Frontal cortex (tissue), 3 donors: ENCODE measurements at regions not wholly inside any gene's neighbourhood (a gene's known extent, or its start where the extent isn't known, plus 50 kb on each side); places are given as distances from the start of the nearest gene placed in this dataset.
"Not testable (repeated sequence)": the region's sequence is repeated elsewhere in the genome, so short reads cannot be mapped to it uniquely, and the experiment has no call there.

ENCODE experiments used
- DNase-seq, 2 donors: peaks; one replicate each; pipeline ENCODE4 v3.0.0; 2012; ENCODE audit warnings: low spot score in 2 of 2
- FAIRE-seq: peaks from 2 replicates; lab custom pipeline; 2012; peaks lifted over from hg19 to GRCh38; lab: Jason Lieb, UNC
- donor health status: control.
- donor health status: control.
- donor health status: control.

DNA sequence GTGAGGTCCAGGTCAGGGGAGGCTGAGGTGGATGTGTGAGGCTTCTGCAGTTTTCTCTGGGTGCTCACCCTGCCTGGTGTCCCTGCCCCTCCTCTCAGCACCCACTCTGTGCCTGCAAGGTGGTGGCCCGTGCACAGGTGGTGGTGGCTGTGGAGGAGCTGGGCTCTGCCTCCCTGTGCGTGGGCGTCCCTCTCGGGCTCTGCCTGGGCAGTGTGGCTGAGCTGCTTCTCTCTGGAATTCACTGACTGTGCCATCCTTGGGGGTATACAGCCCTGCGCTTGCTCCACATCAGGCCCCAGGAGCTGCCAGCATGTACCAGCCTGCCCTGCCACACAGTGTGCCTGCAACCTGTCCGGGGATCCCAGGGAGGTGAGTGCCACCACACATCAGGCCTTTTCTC, 369.8 kb downstream of the TMEM121 start:
- not testable (repeated sequence) for DNase-seq, FAIRE-seq

GRCh38 chr14:105896961-105897724, 370.8 kb downstream of the TMEM121 start:
- FAIRE-seq, DNase-seq: not testable (repeated sequence)

- FAIRE-seq: no peak
Observed at GRCh38 chr14:105897725-105898113, 371.3 kb downstream of the TMEM121 start.

DNA sequence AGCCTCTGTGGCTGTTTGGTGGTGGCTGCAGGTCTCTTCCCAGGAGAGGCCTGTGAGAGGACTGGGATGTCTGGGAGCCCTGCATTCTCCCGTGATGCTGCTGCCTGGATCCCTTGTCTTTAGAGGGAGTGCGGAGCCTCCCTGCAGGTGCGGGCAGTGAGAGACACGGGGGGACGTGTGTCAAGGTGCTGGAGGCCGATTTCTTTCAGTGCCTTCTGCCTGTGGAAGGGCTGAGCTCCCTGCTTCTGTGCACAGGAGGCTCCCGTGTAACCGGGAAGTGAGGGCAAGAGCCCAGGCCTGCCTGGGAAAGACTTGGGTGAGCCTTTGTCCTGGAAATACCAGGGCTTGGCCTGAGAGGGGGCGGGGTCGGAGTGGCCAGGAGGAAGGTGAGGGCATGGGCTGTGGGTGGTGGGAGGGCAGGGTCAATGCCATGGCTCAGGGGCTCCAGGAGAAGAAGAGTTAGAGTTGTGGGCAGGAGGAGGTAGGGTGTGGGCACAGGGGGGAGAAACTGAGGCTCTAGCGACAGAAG, 372.2 kb downstream of the TMEM121 start:
- no peak for DNase-seq
- FAIRE-seq: no peak

More at GRCh38 chr14:105897725-105898113, 371.3 kb downstream of the TMEM121 start:
- DNase-seq: no peak

DNA sequence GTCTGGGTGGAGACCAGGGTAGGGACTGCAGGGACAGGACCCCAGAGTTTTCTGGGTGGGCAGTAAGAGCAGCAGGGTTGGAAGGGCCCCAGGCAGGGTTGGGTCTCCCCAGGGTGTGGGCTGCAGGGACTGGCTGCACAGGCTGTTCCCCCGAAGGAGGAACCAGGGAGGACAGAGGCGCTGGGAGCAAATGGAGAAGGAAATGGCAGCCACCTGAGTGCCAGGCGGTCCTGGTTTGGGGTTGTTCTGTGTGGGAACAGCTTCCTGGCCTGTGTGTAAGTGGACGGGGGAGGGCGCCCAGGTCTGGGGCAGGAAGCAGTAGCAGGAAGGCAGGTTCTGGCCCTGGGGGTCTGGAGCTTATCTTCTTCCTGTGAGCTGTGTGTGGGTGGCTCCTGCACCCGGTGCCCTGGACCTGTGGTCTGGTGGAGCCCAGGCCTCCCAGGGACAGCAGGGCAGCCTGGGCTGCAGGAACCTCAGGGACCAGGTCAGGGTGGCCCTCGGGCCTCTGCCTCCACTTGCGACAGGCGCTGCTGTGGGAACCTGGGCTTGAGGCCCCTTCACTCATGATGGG, 372.8 kb downstream of the TMEM121 start:
- FAIRE-seq (no peak), DNase-seq (no peak)

GRCh38 chr14:105899657-105900397, 373.4 kb downstream of the TMEM121 start:
- DNase-seq: no peak
- FAIRE-seq: no peak

GRCh38 chr14:105900398-105901160, 374.2 kb downstream of the TMEM121 start:
- DNase-seq (no peak), FAIRE-seq (no peak)

- no peak for DNase-seq
- no peak for FAIRE-seq
Observed at GRCh38 chr14:105901226-105901625, 374.8 kb downstream of the TMEM121 start.

DNA sequence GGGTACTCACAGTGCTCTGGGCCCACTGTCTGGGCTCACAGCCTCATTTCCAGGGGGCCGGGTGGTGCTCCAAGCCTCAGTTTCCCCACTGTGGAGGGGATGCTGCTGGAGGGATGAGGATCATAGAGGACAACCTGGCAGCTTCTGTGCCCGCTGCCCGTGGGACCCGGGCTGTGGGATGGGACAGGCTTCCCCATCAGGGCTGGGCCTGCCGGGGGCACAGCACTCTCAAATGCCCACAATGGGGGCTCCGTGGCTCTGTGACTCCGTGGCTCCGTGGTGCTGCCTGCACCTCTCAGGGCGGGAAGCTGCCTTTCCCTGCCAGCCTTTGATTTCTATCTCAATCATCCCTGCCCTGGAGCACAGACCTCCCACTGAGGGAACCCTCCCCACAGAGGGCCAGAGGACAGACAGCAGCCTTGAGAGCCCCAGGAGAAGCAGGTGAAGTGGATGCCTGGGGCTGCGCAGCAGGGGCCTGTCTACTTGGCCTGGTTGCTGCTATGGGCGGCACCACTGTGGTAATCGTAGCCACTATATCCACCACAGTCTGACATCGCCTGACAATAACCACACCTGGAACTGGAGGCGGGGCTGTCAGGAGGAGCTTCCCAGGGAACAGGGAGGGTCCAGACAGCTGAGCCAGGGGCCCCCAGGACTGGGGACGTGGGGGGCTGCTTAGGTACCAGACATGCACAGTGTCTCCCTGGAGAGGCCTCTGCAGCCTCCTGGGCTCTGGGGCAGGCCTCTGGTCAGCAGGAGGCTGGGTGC, 375.9 kb downstream of the TMEM121 start:
- no peak for FAIRE-seq
- DNase-seq: no peak

- not testable (repeated sequence) for DNase-seq, FAIRE-seq
Observed at GRCh38 chr14:105902899-105903165, 376.4 kb downstream of the TMEM121 start.

GRCh38 chr14:105903971-105904370, 377.6 kb downstream of the TMEM121 start:
- DNase-seq (no peak), FAIRE-seq (no peak)

- DNase-seq (no peak), FAIRE-seq (no peak)
Observed at GRCh38 chr14:105904379-105904778, 378.0 kb downstream of the TMEM121 start.

DNA sequence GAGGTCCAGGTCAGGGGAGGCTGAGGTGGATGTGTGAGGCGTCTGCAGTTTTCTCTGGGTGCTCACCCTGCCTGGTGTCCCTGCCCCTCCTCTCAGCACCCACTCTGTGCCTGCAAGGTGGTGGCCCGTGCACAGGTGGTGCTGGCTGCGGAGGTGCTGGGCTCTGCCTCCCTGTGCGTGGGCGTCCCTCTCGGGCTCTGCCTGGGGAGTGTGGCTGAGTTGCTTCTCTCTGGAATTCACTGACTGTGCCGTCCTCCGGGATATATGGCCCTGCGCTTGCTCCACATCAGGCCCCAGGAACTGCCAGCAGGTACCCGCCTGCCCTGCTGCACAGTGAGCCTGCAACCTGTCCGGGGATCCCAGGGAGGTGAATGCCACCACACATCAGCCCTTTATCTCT, 379.1 kb downstream of the TMEM121 start:
- FAIRE-seq (no peak), DNase-seq (no peak)

- FAIRE-seq (no peak), DNase-seq (no peak)
Observed at GRCh38 chr14:105907276-105907675, 380.9 kb downstream of the TMEM121 start.

GRCh38 chr14:105908006-105908405, 381.6 kb downstream of the TMEM121 start:
- FAIRE-seq (no peak), DNase-seq (no peak)

DNA sequence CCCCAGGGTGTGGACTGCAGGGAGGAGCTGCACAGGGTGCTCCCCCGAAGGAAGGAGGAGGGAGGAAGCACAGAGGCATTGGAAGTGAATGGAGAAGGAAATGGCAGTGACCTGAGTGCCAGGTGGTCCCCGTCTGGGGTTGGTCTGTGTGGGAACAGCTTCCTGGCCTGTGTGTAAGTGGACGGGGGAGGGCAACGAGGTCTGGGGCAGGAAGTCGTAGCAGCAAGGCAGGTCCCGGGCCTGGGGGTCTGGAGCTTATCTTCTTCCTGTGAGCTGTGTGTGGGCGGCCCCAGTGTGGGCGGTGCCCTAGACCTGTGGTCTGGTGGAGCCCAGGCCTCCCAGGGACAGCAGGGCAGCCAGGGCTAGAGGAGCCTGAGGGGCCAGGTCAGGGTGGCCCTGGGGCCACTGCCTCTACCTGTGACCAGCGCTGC, 382.1 kb downstream of the TMEM121 start:
- DNase-seq: no peak
- no peak for FAIRE-seq

GRCh38 chr14:105909046-105909827, 382.9 kb downstream of the TMEM121 start:
- DNase-seq: no peak
- no peak for FAIRE-seq

- FAIRE-seq, DNase-seq: not testable (repeated sequence)
Observed at GRCh38 chr14:105909828-105910120, 383.4 kb downstream of the TMEM121 start.

DNA sequence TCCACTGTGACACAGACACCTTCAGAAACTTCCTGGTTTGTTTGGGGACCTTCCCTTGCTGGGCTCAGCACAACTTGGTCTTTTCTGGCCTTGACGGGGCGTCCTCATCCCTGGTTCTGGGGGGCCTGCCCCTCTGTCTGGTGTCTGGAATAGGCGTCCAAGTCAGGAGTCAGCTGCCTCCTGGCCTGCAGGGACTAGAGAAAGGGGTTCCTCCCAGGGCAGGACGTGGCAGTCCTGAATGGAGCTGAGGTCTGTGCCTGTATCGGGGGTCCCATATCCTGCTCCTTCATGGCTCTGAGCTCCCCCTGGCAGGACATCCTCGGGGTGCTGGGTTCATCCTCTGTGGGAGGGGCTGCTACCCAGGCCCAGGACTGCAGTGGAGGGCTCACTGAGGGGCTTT, 384.0 kb downstream of the TMEM121 start:
- no peak for FAIRE-seq
- no peak for DNase-seq
